ENCODE measurements at regions not wholly inside any gene's neighbourhood (a gene's known extent, or its start where the extent isn't known, plus 50 kb on each side); places are given as distances from the start of the nearest gene placed in this dataset.

- TF ChIP-seq CTCF (IDR thresholded peaks at IDR 0.05; ENCODE audit: low read depth, low read length, missing input control) (no peak), MAX (IDR thresholded peaks at IDR 0.05) (no peak), RAD21 (IDR thresholded peaks at IDR 0.05) (no peak), JUND (IDR thresholded peaks at IDR 0.05) (no peak), ATF3 (IDR thresholded peaks at IDR 0.05) (no peak), SP1 (IDR thresholded peaks at IDR 0.05) (no peak), FOXA2 (IDR thresholded peaks at IDR 0.05) (no peak), RXRA (IDR thresholded peaks at IDR 0.05) (no peak), TAF1 (conservative IDR thresholded peaks at IDR 0.05) (no peak), REST (IDR thresholded peaks at IDR 0.05) (no peak), HNF4G (IDR thresholded peaks at IDR 0.05) (no peak), ZBTB33 (IDR thresholded peaks at IDR 0.05) (no peak), YY1 (IDR thresholded peaks at IDR 0.05) (no peak), FOXA1 (IDR thresholded peaks at IDR 0.05) (no peak)
Measured at GRCh38 chr2:64862623-64863022, 126.6 kb upstream of the SLC1A4 start.

All from liver (tissue), 3 donors.